Parathyroid adenoma (tissue), 2 donors: ENCODE measurements at regions not wholly inside any gene's neighbourhood (a gene's known extent, or its start where the extent isn't known, plus 50 kb on each side); places are given as distances from the start of the nearest gene placed in this dataset.
"Not testable (repeated sequence)": the region's sequence is repeated elsewhere in the genome, so short reads cannot be mapped to it uniquely, and the experiment has no call there.

Experiments
- H2AFZ ChIP-seq: fragments of 300-600 bp; sonication (generic); one replicate; pipeline ENCODE4 v1.7.0; 2017; ENCODE audit warnings: antibody characterized with exemption, mild to moderate bottlenecking
- H3K27ac ChIP-seq: fragments of 300-600 bp; sonication (generic); one replicate; pipeline ENCODE4 v1.7.0; 2017
- H3K27me3 ChIP-seq: fragments of 300-600 bp; sonication (generic); one replicate; pipeline ENCODE4 v1.7.0; 2017; ENCODE audit warnings: low read length; ENCODE audit not compliant: control insufficient read depth, insufficient read depth
- H3K36me3 ChIP-seq: fragments of 300-600 bp; sonication (generic); one replicate; pipeline ENCODE4 v1.7.0; 2017; ENCODE audit warnings: low read length; ENCODE audit not compliant: control insufficient read depth, insufficient read depth
- H3K4me1 ChIP-seq: fragments of 300-600 bp; sonication (generic); one replicate; pipeline ENCODE4 v1.7.0; 2017; ENCODE audit warnings: control low read depth
- H3K4me2 ChIP-seq: fragments of 300-600 bp; sonication (generic); one replicate; pipeline ENCODE4 v1.7.0; 2017; ENCODE audit warnings: low read length
- H3K4me3 ChIP-seq: fragments of 300-600 bp; sonication (generic); one replicate; pipeline ENCODE4 v1.7.0; 2017; ENCODE audit warnings: low read depth, low read length
- H3K79me2 ChIP-seq: fragments of 300-600 bp; sonication (generic); one replicate; pipeline ENCODE4 v1.7.0; 2017; ENCODE audit warnings: control low read depth
- H3K9ac ChIP-seq: fragments of 300-600 bp; sonication (generic); one replicate; pipeline ENCODE4 v1.7.0; 2017; ENCODE audit warnings: mild to moderate bottlenecking
- H3K9me3 ChIP-seq: fragments of 300-600 bp; sonication (generic); one replicate; pipeline ENCODE4 v1.7.0; 2017; ENCODE audit warnings: low read length; ENCODE audit not compliant: control insufficient read depth
- CTCF ChIP-seq: fragments of 300-600 bp; sonication (generic); IDR thresholded peaks from one replicate; pipeline ENCODE4 v1.7.0; 2017; ENCODE audit warnings: antibody characterized with exemption, mild to moderate bottlenecking
- donor health status: primary hyperparathyroidism.

DNA sequence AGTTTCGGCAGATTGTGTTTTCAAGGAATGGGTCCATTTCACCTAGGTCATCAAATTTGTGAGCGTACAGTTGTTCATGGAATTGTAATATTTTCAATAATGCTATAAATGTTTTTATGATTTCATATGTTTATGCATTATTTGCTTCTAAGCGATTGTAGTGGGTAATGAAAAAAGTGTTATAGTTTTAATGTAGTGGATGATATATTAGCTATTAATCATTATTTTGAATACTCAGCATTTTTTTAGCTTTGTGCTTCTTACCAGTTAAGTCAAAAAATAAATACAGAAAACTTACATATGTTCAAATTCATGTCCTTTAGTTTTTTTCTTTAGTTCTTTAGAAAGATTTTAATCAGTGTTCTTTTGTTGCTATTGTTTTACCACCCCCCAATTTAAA is 677.0 kb downstream of the STK39 start:
- H3K27me3 ChIP-seq, result no peaks in the 10 kb centered on the region
- no peak overlapping the region for H3K27ac ChIP-seq
- no peak overlapping the region for H3K4me3 ChIP-seq
- no peak overlapping the region for H3K9ac ChIP-seq
- no peak overlapping the region for H2AFZ ChIP-seq
- no peaks in the 10 kb centered on the region for H3K9me3 ChIP-seq
- no peak for TF ChIP-seq CTCF
- H3K4me2 ChIP-seq, result no peak overlapping the region
- H3K4me1 ChIP-seq, result no peaks in the 10 kb centered on the region
- H3K36me3 ChIP-seq, result no peaks in the 10 kb centered on the region
- no peaks in the 10 kb centered on the region for H3K79me2 ChIP-seq

GRCh38 chr2:167563885-167564619 is 675.8 kb downstream of the XIRP2 start:
- H2AFZ ChIP-seq, H3K9ac ChIP-seq, H3K79me2 ChIP-seq, H3K36me3 ChIP-seq, H3K4me1 ChIP-seq, H3K9me3 ChIP-seq, H3K27me3 ChIP-seq, H3K4me2 ChIP-seq, H3K4me3 ChIP-seq, H3K27ac ChIP-seq: not testable (repeated sequence)

- not testable (repeated sequence) for H3K9ac ChIP-seq, H3K36me3 ChIP-seq, H3K9me3 ChIP-seq, H3K4me1 ChIP-seq, H3K4me3 ChIP-seq, H2AFZ ChIP-seq, H3K79me2 ChIP-seq, H3K4me2 ChIP-seq, H3K27ac ChIP-seq, H3K27me3 ChIP-seq
Observed at GRCh38 chr2:167558272-167558991, 670.2 kb downstream of the XIRP2 start.

GRCh38 chr2:167555098-167555720 is 666.9 kb downstream of the XIRP2 start:
- H3K4me2 ChIP-seq, result no peak overlapping the region
- H3K9ac ChIP-seq, result no peak overlapping the region
- H3K4me1 ChIP-seq, result no peaks in the 10 kb centered on the region
- H3K27ac ChIP-seq, result no peak overlapping the region
- no peak overlapping the region for H3K4me3 ChIP-seq
- H3K36me3 ChIP-seq, result no peaks in the 10 kb centered on the region
- H3K27me3 ChIP-seq, result no peaks in the 10 kb centered on the region
- H3K79me2 ChIP-seq, result no peaks in the 10 kb centered on the region
- H2AFZ ChIP-seq, result no peak overlapping the region
- no peak for TF ChIP-seq CTCF
- no peaks in the 10 kb centered on the region for H3K9me3 ChIP-seq

DNA sequence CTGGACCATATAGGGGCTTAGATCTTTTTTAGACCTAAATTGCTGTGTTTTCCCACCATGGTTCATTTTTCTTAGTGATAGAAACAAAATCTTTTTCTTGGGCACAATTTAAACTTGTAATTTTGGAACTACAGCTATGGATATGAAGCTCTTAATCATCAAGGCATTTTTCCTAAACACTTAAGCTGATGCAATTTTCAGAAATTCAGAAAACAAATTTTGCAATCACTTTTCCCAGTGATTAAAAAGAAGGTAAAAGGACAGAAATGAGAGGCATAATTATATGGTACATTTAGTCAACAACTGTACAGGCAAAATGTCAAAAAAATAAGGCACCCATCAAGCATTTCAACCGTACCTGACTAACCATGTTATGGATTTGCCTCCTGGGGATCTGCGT is 665.4 kb downstream of the XIRP2 start:
- Histone ChIP-seq H3K27me3 (no peaks in the 10 kb centered on the region), H3K9ac (no peak overlapping the region), H3K4me3 (no peak overlapping the region), H3K9me3 (no peaks in the 10 kb centered on the region), H3K27ac (no peak overlapping the region), H3K79me2 (no peaks in the 10 kb centered on the region), H3K36me3 (no peaks in the 10 kb centered on the region), H2AFZ (no peak overlapping the region), H3K4me2 (no peak overlapping the region), H3K4me1 (no peaks in the 10 kb centered on the region)
- TF ChIP-seq CTCF, result no peak
